Astrocyte of the cerebellum (primary cell): ENCODE measurements at regions not wholly inside any gene's neighbourhood (a gene's known extent, or its start where the extent isn't known, plus 50 kb on each side); places are given as distances from the start of the nearest gene placed in this dataset.

Source experiments
- DNase-seq: peaks from one replicate; pipeline ENCODE4 v3.0.0-alpha.2; 2011; ENCODE audit warnings: low read depth
- H3K4me3 ChIP-seq: 2 replicates; pipeline ENCODE4 v1.5.1; 2011; ENCODE audit warnings: mild to moderate bottlenecking, low read depth, low read length, moderate library complexity
- CTCF ChIP-seq: IDR thresholded peaks from 2 replicates; pipeline ENCODE4 v1.5.1; 2012; ENCODE audit warnings: low read length, low read depth, moderate library complexity, mild to moderate bottlenecking; ENCODE audit errors: missing control alignments
- in situ Hi-C: cut with HindIII; loops from 2 replicates; pipeline ENCODE4 v1.10.0; 2017; ENCODE audit warnings: low sequenced_read_pairs

- no peak for DNase-seq
- no peak overlapping the region for H3K4me3 ChIP-seq
- in situ Hi-C loops: no loop called here
- TF ChIP-seq CTCF: no peak
Observed at GRCh38 chr7:114218283-114218682, 196.3 kb upstream of the FOXP2 start.

GRCh38 chr7:114217026-114217806 is 197.4 kb upstream of the FOXP2 start:
- no peak for TF ChIP-seq CTCF
- in situ Hi-C loops: no loop called here
- H3K4me3 ChIP-seq: no peak overlapping the region
- DNase-seq: no peak

GRCh38 chr7:114214466-114214865 is 200.1 kb upstream of the FOXP2 start:
- no peak for DNase-seq
- TF ChIP-seq CTCF: no peak
- H3K4me3 ChIP-seq: no peak overlapping the region
- in situ Hi-C loops: no loop called here

GRCh38 chr7:114212721-114213429 is 201.7 kb upstream of the FOXP2 start:
- in situ Hi-C loops: no loop called here
- no peak overlapping the region for H3K4me3 ChIP-seq
- TF ChIP-seq CTCF: no peak
- no peak for DNase-seq

GRCh38 chr7:114209968-114210367 is 204.6 kb upstream of the FOXP2 start:
- no peak for DNase-seq
- H3K4me3 ChIP-seq: no peak overlapping the region
- in situ Hi-C loops: no loop called here
- no peak for TF ChIP-seq CTCF

GRCh38 chr7:114206688-114207087 is 207.9 kb upstream of the FOXP2 start:
- no peak for TF ChIP-seq CTCF
- no peak overlapping the region for H3K4me3 ChIP-seq
- no peak for DNase-seq
- in situ Hi-C loops: no loop called here
